ENCODE measurements at regions not wholly inside any gene's neighbourhood (a gene's known extent, or its start where the extent isn't known, plus 50 kb on each side); places are given as distances from the start of the nearest gene placed in this dataset.
"Not testable (repeated sequence)": the region's sequence is repeated elsewhere in the genome, so short reads cannot be mapped to it uniquely, and the experiment has no call there.

DNA sequence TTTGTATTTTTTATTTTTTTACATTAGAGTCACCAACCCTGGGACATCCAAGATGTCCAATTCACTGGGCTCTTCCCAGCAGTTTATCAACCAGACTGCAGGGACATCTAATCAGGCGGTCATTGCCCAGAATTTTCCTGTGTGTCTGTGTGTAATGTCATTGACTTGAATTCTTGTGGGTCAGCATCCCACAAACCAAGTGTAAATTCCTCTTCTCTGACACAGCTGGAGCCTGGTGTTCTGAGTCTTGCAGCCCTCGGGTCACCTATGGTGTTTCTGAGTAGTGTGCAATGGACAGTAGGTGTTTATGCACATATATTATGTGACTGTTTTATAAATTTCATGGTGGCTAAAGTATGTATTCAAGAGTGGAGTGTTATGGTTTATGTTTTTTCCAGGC, 815.7 kb downstream of the SEMA5A start:
- Mint-ChIP-seq H3K36me3 (no peaks in the 10 kb centered on the region), H3K9me3 (peaks cover 15% of the 10 kb centered on the region), H3K27ac (no peak overlapping the region), H3K4me1 (no peaks in the 10 kb centered on the region), H3K4me3 (no peak overlapping the region), H3K27me3 (ENCODE audit: low read depth) (no peaks in the 10 kb centered on the region)
- no peak for TF ChIP-seq CTCF (IDR thresholded peaks at IDR 0.05; ENCODE audit: unreplicated experiment)
- DNase-seq (ENCODE audit: low spot score in 2 of 2, unreplicated experiment in 2 of 2), result no peak

DNA sequence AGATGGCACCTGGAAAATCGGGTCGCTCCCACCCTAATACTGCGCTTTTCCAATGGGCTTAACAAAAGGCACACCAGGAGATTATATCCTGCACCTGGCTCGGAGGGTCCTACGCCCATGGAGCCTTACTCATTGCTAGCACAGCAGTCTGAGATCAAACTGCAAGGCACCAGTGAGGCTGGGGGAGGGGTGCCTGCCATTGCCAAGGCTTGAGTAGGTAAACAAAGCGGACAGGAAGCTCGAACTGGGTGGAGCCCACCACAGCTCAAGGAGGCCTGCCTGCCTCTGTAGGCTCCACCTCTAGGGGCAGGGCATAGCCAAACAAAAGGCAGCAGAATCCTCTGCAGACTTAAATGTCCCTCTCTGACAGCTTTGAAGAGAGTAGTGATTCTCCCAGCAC, 814.8 kb downstream of the SEMA5A start:
- not testable (repeated sequence) for H3K36me3 Mint-ChIP-seq; H3K27me3 Mint-ChIP-seq (ENCODE audit: low read depth); H3K4me3 Mint-ChIP-seq; H3K4me1 Mint-ChIP-seq; DNase-seq (ENCODE audit: low spot score in 2 of 2, unreplicated experiment in 2 of 2); H3K27ac Mint-ChIP-seq
- peaks cover 15% of the 10 kb centered on the region for H3K9me3 Mint-ChIP-seq

- Mint-ChIP-seq H3K9me3 (peaks cover 22% of the 10 kb centered on the region), H3K27ac (no peak overlapping the region), H3K4me1 (no peaks in the 10 kb centered on the region), H3K36me3 (no peaks in the 10 kb centered on the region), H3K27me3 (ENCODE audit: low read depth) (no peaks in the 10 kb centered on the region), H3K4me3 (no peak overlapping the region)
- TF ChIP-seq CTCF (IDR thresholded peaks at IDR 0.05; ENCODE audit: unreplicated experiment), result no peak
- DNase-seq (ENCODE audit: low spot score in 2 of 2, unreplicated experiment in 2 of 2), result no peak
Observed at GRCh38 chr5:8740595-8740994, 805.3 kb downstream of the SEMA5A start.

DNA sequence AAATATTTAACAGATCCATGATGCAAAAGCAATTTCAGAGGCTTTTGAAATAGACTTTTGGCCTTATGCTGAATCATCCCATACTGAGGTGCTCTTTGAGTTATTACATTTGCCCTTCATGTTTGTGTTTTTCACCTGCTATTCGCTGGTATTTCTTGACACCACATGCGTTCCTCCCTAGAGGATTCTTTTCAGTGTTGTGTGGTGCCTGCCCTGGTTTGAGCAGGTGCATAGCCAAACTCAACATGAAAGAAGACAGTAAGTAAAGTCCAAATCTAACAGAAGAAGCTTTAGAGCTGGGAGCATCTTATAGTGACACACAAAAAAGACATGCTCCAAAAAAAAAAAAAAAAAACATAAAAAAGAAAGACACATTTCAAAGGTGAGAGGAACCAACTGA, 796.3 kb downstream of the SEMA5A start:
- Mint-ChIP-seq H3K4me1 (no peaks in the 10 kb centered on the region), H3K27ac (no peak overlapping the region), H3K9me3 (no peaks in the 10 kb centered on the region), H3K27me3 (ENCODE audit: low read depth) (peaks cover 8% of the 10 kb centered on the region), H3K36me3 (no peaks in the 10 kb centered on the region), H3K4me3 (no peak overlapping the region)
- no peak for DNase-seq (ENCODE audit: low spot score in 2 of 2, unreplicated experiment in 2 of 2)
- no peak for TF ChIP-seq CTCF (IDR thresholded peaks at IDR 0.05; ENCODE audit: unreplicated experiment)

DNA sequence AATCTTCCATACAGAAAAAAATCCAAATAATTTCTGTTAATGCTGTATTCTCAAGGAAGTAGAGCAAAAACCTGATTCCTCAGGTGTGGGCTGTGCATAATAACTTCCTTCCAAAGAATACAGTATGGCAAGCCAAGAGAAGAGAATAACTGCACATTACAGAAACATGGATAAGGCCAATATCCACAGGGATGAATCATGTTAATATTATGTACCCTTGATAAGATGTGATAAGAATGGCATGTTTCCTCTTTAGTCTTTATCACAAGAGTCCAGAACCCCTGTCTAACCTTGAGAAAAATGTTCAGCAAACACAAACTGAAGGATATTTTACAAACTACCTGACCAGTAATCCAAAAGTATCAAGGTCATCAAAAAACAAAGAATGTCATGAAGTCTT, 795.8 kb downstream of the SEMA5A start:
- Mint-ChIP-seq H3K36me3 (no peaks in the 10 kb centered on the region), H3K4me3 (no peak overlapping the region), H3K27ac (no peak overlapping the region), H3K9me3 (no peaks in the 10 kb centered on the region), H3K27me3 (ENCODE audit: low read depth) (peaks cover 12% of the 10 kb centered on the region), H3K4me1 (no peaks in the 10 kb centered on the region)
- no peak for TF ChIP-seq CTCF (IDR thresholded peaks at IDR 0.05; ENCODE audit: unreplicated experiment)
- DNase-seq (ENCODE audit: low spot score in 2 of 2, unreplicated experiment in 2 of 2), result no peak

- TF ChIP-seq CTCF (IDR thresholded peaks at IDR 0.05; ENCODE audit: unreplicated experiment), result no peak
- peaks cover 15% of the 10 kb centered on the region for H3K27me3 Mint-ChIP-seq (ENCODE audit: low read depth)
- no peaks in the 10 kb centered on the region for H3K36me3 Mint-ChIP-seq
- H3K9me3 Mint-ChIP-seq, result no peaks in the 10 kb centered on the region
- H3K4me1 Mint-ChIP-seq, result no peaks in the 10 kb centered on the region
- H3K27ac Mint-ChIP-seq, result no peak overlapping the region
- H3K4me3 Mint-ChIP-seq, result no peak overlapping the region
- DNase-seq (ENCODE audit: low spot score in 2 of 2, unreplicated experiment in 2 of 2), result no peak
Observed at GRCh38 chr5:8751971-8752370, 793.9 kb downstream of the SEMA5A start.
